PC-3 (cell line): ENCODE measurements at regions not wholly inside any gene's neighbourhood (a gene's known extent, or its start where the extent isn't known, plus 50 kb on each side); places are given as distances from the start of the nearest gene placed in this dataset.

Source experiments
- ATAC-seq: fragments of 200-7000 bp; cut with Tn5 transposase; 2 replicates; pipeline ENCODE4 v1.9.1; 2020; ENCODE audit warnings: mild to moderate bottlenecking, moderate library complexity
- BruUV-seq: library from RNA; stranded (reverse); fragments of 400-500 nt; replicated peaks from 2 replicates; lab custom pipeline; 2021; lab: Mats Ljungman, UMichigan
- CTCF ChIA-PET: fragments of 300-600 bp; sonication (Branson Sonifier 250); formaldehyde crosslinking; loops from one replicate; lab custom pipeline; 2022; ENCODE audit warnings: antibody characterized with exemption; lab: Charles Lee
- POLR2A ChIA-PET: fragments of 300-600 bp; sonication (Branson Sonifier 250); formaldehyde crosslinking; loops from one replicate; lab custom pipeline; 2022; ENCODE audit warnings: antibody characterized with exemption; ENCODE audit not compliant: unreplicated experiment; lab: Charles Lee
- DNase-seq: peaks from one replicate; pipeline ENCODE4 v3.0.0-alpha.2; 2015
- H2AFZ ChIP-seq: fragments of 300-600 bp; sonication (generic); 2 replicates; pipeline ENCODE4 v1.6.0; 2016; ENCODE audit warnings: antibody characterized with exemption, low read length
- H3F3A ChIP-seq: fragments of 300-600 bp; sonication (generic); one replicate; pipeline ENCODE4 v1.6.0; 2017; ENCODE audit warnings: antibody characterized with exemption, low read length, control low read depth, mild to moderate bottlenecking; ENCODE audit not compliant: unreplicated experiment
- H3K27ac ChIP-seq: fragments of 300-600 bp; sonication (generic); 2 replicates; pipeline ENCODE4 v1.5.1; 2016; ENCODE audit warnings: mild to moderate bottlenecking, low read length
- H3K27me3 ChIP-seq: fragments of 300-600 bp; sonication (generic); 2 replicates; pipeline ENCODE4 v1.6.1; 2016; ENCODE audit warnings: low read length, mixed read lengths
- H3K36me3 ChIP-seq: fragments of 300-600 bp; sonication (generic); 2 replicates; pipeline ENCODE4 v1.6.1; 2016; ENCODE audit warnings: low read depth, mixed run types, low read length, mixed read lengths
- H3K4me1 ChIP-seq: fragments of 300-600 bp; sonication (generic); 2 replicates; pipeline ENCODE4 v1.5.1; 2016; ENCODE audit warnings: low read length; ENCODE audit not compliant: insufficient read depth
- H3K4me2 ChIP-seq: fragments of 300-600 bp; sonication (generic); 2 replicates; pipeline ENCODE4 v1.6.0; 2016; ENCODE audit warnings: low read length
- H3K4me3 ChIP-seq: fragments of 300-600 bp; sonication (generic); 2 replicates; pipeline ENCODE4 v1.5.1; 2016; ENCODE audit warnings: mild to moderate bottlenecking, low read length, mixed read lengths
- H3K79me2 ChIP-seq: fragments of 300-600 bp; sonication (generic); 2 replicates; pipeline ENCODE4 v1.6.1; 2017; ENCODE audit warnings: low read length, mixed read lengths
- H3K9ac ChIP-seq: fragments of 300-600 bp; sonication (generic); 2 replicates; pipeline ENCODE4 v1.6.0; 2016; ENCODE audit warnings: mild to moderate bottlenecking, low read length
- H3K9me2 ChIP-seq: fragments of 300-600 bp; sonication (generic); replicated peaks from 2 replicates; pipeline ENCODE4 v1.6.1; 2016; ENCODE audit warnings: mixed run types, low read length, mixed read lengths
- H3K9me3 ChIP-seq: fragments of 300-600 bp; sonication (generic); 2 replicates; pipeline ENCODE4 v1.6.1; 2016; ENCODE audit warnings: low read length, mixed read lengths
- H4K20me1 ChIP-seq: fragments of 300-600 bp; sonication (generic); 2 replicates; pipeline ENCODE4 v1.6.1; 2016; ENCODE audit warnings: low read length, mixed read lengths
- EZH2 ChIP-seq: fragments of 300-600 bp; sonication (generic); IDR thresholded peaks from one replicate; pipeline ENCODE4 v1.6.1; 2017; ENCODE audit warnings: antibody characterized with exemption, mild to moderate bottlenecking, low read length; ENCODE audit not compliant: unreplicated experiment
- EZH2phosphoT487 ChIP-seq: fragments of 300-600 bp; sonication (generic); IDR thresholded peaks from 2 replicates; pipeline ENCODE4 v1.6.1; 2018; ENCODE audit warnings: mild to moderate bottlenecking, antibody characterized with exemption, low read length, borderline replicate concordance
- intact Hi-C: fragments of 100-400 bp; cut with micrococcal nuclease; formaldehyde crosslinking; loops from 2 replicates; pipeline ENCODE4 v1.9.0; 2023
- TF ChIP-seq, protein P1 (sequence below): fragments of 300-600 bp; sonication (generic); conservative IDR thresholded peaks from 2 replicates; pipeline ENCODE4 v1.5.1; 2017; ENCODE audit warnings: antibody characterized with exemption, low read depth, mild to moderate bottlenecking, low read length

DNA sequence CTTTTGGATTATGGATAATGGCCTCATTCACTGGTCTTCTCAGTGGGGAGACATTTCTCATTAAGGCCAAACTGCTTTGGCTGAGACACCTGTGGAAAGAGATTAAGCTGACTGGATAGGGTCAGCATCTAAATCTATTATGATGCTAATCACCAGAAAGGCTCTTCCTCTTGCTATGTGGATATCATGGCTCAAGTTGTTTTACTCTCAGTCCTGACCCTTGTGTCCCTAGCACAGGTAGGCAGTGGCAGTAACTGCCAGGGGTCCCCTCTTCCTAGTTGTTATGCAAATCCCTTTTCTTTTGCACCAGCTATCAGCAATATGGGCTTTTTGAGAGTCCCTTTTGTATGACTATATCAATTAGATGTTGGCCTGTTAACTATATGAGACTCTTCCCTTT, 335.7 kb upstream of the PLET1 start:
- H3K4me3 ChIP-seq, result no peak overlapping the region
- no TSS peak for BruUV-seq
- no peak for ATAC-seq

GRCh38 chr11:112597286-112597790, 336.7 kb upstream of the PLET1 start:
- Histone ChIP-seq H3K79me2 (no peaks in the 10 kb centered on the region), H3K36me3 (no peaks in the 10 kb centered on the region), H3K27me3 (peaks cover 18% of the 10 kb centered on the region; the same call in 1 of the 2 replicates), H3K9me3 (no peaks in the 10 kb centered on the region), H3K4me2 (no peak overlapping the region), H3K9me2 (no peaks in the 10 kb centered on the region), H3K4me1 (no peaks in the 10 kb centered on the region), H3K4me3 (no peak overlapping the region), H2AFZ (no peak overlapping the region), H4K20me1 (no peaks in the 10 kb centered on the region), H3K27ac (no peak overlapping the region), H3F3A (no peaks in the 10 kb centered on the region), H3K9ac (no peak overlapping the region)
- CTCF ChIA-PET, result no interaction called here
- POLR2A ChIA-PET, result no interaction called here
- intact Hi-C loops, result no loop called here
- TF ChIP-seq, protein P1, sequence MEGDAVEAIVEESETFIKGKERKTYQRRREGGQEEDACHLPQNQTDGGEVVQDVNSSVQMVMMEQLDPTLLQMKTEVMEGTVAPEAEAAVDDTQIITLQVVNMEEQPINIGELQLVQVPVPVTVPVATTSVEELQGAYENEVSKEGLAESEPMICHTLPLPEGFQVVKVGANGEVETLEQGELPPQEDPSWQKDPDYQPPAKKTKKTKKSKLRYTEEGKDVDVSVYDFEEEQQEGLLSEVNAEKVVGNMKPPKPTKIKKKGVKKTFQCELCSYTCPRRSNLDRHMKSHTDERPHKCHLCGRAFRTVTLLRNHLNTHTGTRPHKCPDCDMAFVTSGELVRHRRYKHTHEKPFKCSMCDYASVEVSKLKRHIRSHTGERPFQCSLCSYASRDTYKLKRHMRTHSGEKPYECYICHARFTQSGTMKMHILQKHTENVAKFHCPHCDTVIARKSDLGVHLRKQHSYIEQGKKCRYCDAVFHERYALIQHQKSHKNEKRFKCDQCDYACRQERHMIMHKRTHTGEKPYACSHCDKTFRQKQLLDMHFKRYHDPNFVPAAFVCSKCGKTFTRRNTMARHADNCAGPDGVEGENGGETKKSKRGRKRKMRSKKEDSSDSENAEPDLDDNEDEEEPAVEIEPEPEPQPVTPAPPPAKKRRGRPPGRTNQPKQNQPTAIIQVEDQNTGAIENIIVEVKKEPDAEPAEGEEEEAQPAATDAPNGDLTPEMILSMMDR, result no peak
- TF ChIP-seq EZH2phosphoT487 (no peak), EZH2 (no peak)
- BruUV-seq, result no TSS peak
- DNase-seq, result no peak
- ATAC-seq, result no peak

More for the DNA sequence above, 335.7 kb upstream of the PLET1 start:
- Histone ChIP-seq H3K27me3 (peaks cover 18% of the 10 kb centered on the region; the same call in 1 of the 2 replicates), H3K4me1 (no peaks in the 10 kb centered on the region), H2AFZ (no peak overlapping the region), H3K9ac (no peak overlapping the region), H3K4me2 (no peak overlapping the region), H3K9me3 (no peaks in the 10 kb centered on the region), H3K9me2 (no peaks in the 10 kb centered on the region), H4K20me1 (no peaks in the 10 kb centered on the region), H3K79me2 (no peaks in the 10 kb centered on the region), H3K36me3 (no peaks in the 10 kb centered on the region), H3K27ac (no peak overlapping the region), H3F3A (no peaks in the 10 kb centered on the region)
- ChIA-PET CTCF (no interaction called here), POLR2A (no interaction called here)
- TF ChIP-seq EZH2 (no peak), EZH2phosphoT487 (no peak)
- TF ChIP-seq, protein P1, result no peak
- intact Hi-C loops, result no loop called here
- DNase-seq, result no peak

DNA sequence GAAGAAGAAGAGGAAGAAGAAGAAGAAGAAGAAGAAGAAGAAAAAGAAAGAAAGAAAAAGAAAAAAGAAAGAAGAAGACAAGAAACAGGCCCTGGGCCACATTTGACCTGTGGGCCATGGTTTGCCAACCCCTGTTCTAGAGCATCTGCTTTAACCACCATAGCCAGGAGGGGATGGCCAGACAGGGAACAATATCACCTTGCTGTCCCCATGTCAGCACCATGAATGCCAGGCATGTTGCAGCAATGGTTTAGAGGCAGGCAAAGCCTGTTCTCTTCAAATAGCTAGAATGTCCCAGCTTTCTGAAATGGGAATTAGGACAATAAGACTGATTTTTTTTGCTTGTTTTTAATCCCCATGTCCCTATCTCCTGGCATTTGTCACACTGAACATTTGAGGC, 338.6 kb upstream of the PLET1 start:
- Histone ChIP-seq H3K9me2 (no peaks in the 10 kb centered on the region), H3K79me2 (no peaks in the 10 kb centered on the region), H4K20me1 (no peaks in the 10 kb centered on the region), H3K4me3 (no peak overlapping the region), H3K27me3 (peaks cover 24% of the 10 kb centered on the region; the same call in 1 of the 2 replicates), H3F3A (no peaks in the 10 kb centered on the region), H3K4me1 (no peaks in the 10 kb centered on the region), H3K9me3 (no peaks in the 10 kb centered on the region), H3K9ac (no peak overlapping the region), H3K4me2 (no peak overlapping the region), H2AFZ (no peak overlapping the region), H3K27ac (no peak overlapping the region), H3K36me3 (no peaks in the 10 kb centered on the region)
- no TSS peak for BruUV-seq
- ATAC-seq (no peak), DNase-seq (no peak)
- intact Hi-C loops, result no loop called here
- ChIA-PET POLR2A (no interaction called here), CTCF (no interaction called here)
- no peak for TF ChIP-seq EZH2
- TF ChIP-seq EZH2phosphoT487, result no peak
- TF ChIP-seq, protein P1, result no peak
